SU-DHL-6 (cell line): ENCODE measurements at regions not wholly inside any gene's neighbourhood (a gene's known extent, or its start where the extent isn't known, plus 50 kb on each side); places are given as distances from the start of the nearest gene placed in this dataset.

Experiments
- H2AFZ ChIP-seq: fragments of 200-600 bp; sonication (generic); 2 replicates; pipeline ENCODE4 v1.6.1; 2014; ENCODE audit warnings: low read depth, mild to moderate bottlenecking, moderate library complexity, mixed read lengths, antibody characterized with exemption, low read length; ENCODE audit not compliant: severe bottlenecking
- H3F3A ChIP-seq: fragments of 200-600 bp; shearing (Covaris generic); 2 replicates; pipeline ENCODE4 v1.6.0; 2016; ENCODE audit warnings: antibody characterized with exemption, mild to moderate bottlenecking; ENCODE audit not compliant: insufficient read depth
- H3K27ac ChIP-seq: fragments of 200-600 bp; sonication (generic); 2 replicates; pipeline ENCODE4 v1.5.1; 2016; ENCODE audit warnings: low read depth, mild to moderate bottlenecking, low read length, moderate library complexity, mixed read lengths
- H3K27me3 ChIP-seq: fragments of 200-600 bp; sonication (generic), shearing (Covaris generic); 2 replicates; pipeline ENCODE4 v1.6.0; 2014; ENCODE audit warnings: mild to moderate bottlenecking, low read length
- H3K36me3 ChIP-seq: fragments of 200-600 bp; sonication (generic); 2 replicates; pipeline ENCODE4 v1.6.1; 2014; ENCODE audit warnings: mild to moderate bottlenecking, low read length, mixed read lengths
- H3K4me2 ChIP-seq: fragments of 300-600, 200-600 bp; shearing (Covaris generic), sonication (generic); 2 replicates; pipeline ENCODE4 v1.6.0; 2014; ENCODE audit warnings: low read length, low read depth, mild to moderate bottlenecking; ENCODE audit not compliant: poor library complexity, severe bottlenecking
- H3K4me3 ChIP-seq: fragments of 200-600 bp; sonication (generic); 2 replicates; pipeline ENCODE4 v1.5.1; 2014; ENCODE audit warnings: antibody characterized with exemption, low read length, mild to moderate bottlenecking, mixed read lengths; ENCODE audit not compliant: insufficient read depth, poor library complexity, severe bottlenecking
- H3K79me2 ChIP-seq: fragments of 200-600 bp; sonication (generic); 2 replicates; pipeline ENCODE4 v1.6.1; 2014; ENCODE audit warnings: mild to moderate bottlenecking, low read length, moderate library complexity; ENCODE audit not compliant: insufficient read depth
- H3K9ac ChIP-seq: fragments of 200-600 bp; sonication (generic); 2 replicates; pipeline ENCODE4 v1.7.0; 2014; ENCODE audit warnings: mild to moderate bottlenecking, low read length
- H3K9me2 ChIP-seq: fragments of 200-600 bp; sonication (generic); replicated peaks from 2 replicates; pipeline ENCODE4 v1.6.1; 2014; ENCODE audit warnings: low read length; ENCODE audit not compliant: insufficient read depth
- H3K9me3 ChIP-seq: fragments of 200-600 bp; sonication (generic); 2 replicates; pipeline ENCODE4 v1.6.1; 2014; ENCODE audit warnings: low read length, mixed read lengths; ENCODE audit not compliant: insufficient read depth
- H4K20me1 ChIP-seq: fragments of 200-600 bp; sonication (generic); 2 replicates; pipeline ENCODE4 v1.6.1; 2014; ENCODE audit warnings: low read depth, mild to moderate bottlenecking, antibody characterized with exemption, low read length, moderate library complexity, mixed read lengths
- EZH2phosphoT487 ChIP-seq: fragments of 200-600 bp; sonication (generic), shearing (Covaris generic); conservative IDR thresholded peaks from 2 replicates; pipeline ENCODE4 v1.6.1; 2018; ENCODE audit warnings: mild to moderate bottlenecking, antibody characterized with exemption, low read length, moderate library complexity, mixed read lengths
- TF ChIP-seq, protein P1 (sequence below): fragments of 200-600 bp; sonication (generic); IDR thresholded peaks from one replicate; pipeline ENCODE4 v1.5.1; 2017; ENCODE audit warnings: antibody characterized with exemption, mild to moderate bottlenecking, low read length, moderate library complexity; ENCODE audit not compliant: insufficient read depth, poor library complexity, severe bottlenecking

GRCh38 chrX:22648281-22648680, 351.5 kb upstream of the DDX53 start:
- TF ChIP-seq, protein P1, sequence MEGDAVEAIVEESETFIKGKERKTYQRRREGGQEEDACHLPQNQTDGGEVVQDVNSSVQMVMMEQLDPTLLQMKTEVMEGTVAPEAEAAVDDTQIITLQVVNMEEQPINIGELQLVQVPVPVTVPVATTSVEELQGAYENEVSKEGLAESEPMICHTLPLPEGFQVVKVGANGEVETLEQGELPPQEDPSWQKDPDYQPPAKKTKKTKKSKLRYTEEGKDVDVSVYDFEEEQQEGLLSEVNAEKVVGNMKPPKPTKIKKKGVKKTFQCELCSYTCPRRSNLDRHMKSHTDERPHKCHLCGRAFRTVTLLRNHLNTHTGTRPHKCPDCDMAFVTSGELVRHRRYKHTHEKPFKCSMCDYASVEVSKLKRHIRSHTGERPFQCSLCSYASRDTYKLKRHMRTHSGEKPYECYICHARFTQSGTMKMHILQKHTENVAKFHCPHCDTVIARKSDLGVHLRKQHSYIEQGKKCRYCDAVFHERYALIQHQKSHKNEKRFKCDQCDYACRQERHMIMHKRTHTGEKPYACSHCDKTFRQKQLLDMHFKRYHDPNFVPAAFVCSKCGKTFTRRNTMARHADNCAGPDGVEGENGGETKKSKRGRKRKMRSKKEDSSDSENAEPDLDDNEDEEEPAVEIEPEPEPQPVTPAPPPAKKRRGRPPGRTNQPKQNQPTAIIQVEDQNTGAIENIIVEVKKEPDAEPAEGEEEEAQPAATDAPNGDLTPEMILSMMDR, result no peak
- TF ChIP-seq EZH2phosphoT487, result no peak
- Histone ChIP-seq H3K4me3 (no peak overlapping the region), H3K4me2 (no peak overlapping the region), H3K79me2 (no peaks in the 10 kb centered on the region), H4K20me1 (no peaks in the 10 kb centered on the region), H3K27ac (no peak overlapping the region), H3K36me3 (no peaks in the 10 kb centered on the region), H3F3A (no peaks in the 10 kb centered on the region), H3K9me2 (no peaks in the 10 kb centered on the region), H3K9ac (no peak overlapping the region), H3K9me3 (no peaks in the 10 kb centered on the region), H3K27me3 (no peaks in the 10 kb centered on the region), H2AFZ (no peak overlapping the region)

DNA sequence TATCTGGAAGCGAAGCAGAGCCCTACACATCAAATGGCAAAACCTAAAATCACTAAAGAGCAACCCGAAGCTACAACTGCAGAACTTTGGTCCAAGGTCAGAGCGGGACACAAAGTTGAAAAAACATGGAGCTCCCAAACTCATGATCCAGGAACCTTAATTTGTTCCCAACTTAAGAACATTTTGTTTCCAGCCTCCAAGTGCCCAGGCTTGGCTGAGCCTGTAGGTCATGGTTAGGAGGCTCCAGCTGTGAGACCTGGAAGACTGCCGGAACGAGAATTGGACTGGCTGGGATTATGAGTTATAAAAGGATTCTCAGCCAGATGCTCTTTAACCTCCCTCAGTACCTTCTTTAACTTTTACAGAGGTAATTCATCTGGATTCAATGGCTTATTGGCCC, 349.1 kb upstream of the DDX53 start:
- H3F3A ChIP-seq, result no peaks in the 10 kb centered on the region
- H3K9ac ChIP-seq, result no peak overlapping the region
- no peaks in the 10 kb centered on the region for H3K79me2 ChIP-seq
- H2AFZ ChIP-seq, result no peak overlapping the region
- no peak overlapping the region for H3K27ac ChIP-seq
- H3K9me3 ChIP-seq, result no peaks in the 10 kb centered on the region
- H3K4me2 ChIP-seq, result no peak overlapping the region
- H4K20me1 ChIP-seq, result no peaks in the 10 kb centered on the region
- no peak overlapping the region for H3K4me3 ChIP-seq
- no peaks in the 10 kb centered on the region for H3K9me2 ChIP-seq
- TF ChIP-seq, protein P1, result no peak
- TF ChIP-seq EZH2phosphoT487, result no peak
- H3K36me3 ChIP-seq, result no peaks in the 10 kb centered on the region
- H3K27me3 ChIP-seq, result no peaks in the 10 kb centered on the region

- Histone ChIP-seq H3K9ac (no peak overlapping the region), H3K27ac (no peak overlapping the region), H2AFZ (no peak overlapping the region), H3K9me3 (no peaks in the 10 kb centered on the region), H3F3A (no peaks in the 10 kb centered on the region), H3K4me2 (no peak overlapping the region), H3K36me3 (no peaks in the 10 kb centered on the region), H4K20me1 (no peaks in the 10 kb centered on the region), H3K4me3 (no peak overlapping the region), H3K79me2 (no peaks in the 10 kb centered on the region), H3K27me3 (no peaks in the 10 kb centered on the region), H3K9me2 (no peaks in the 10 kb centered on the region)
- no peak for TF ChIP-seq EZH2phosphoT487
- TF ChIP-seq, protein P1, result no peak
Measured at GRCh38 chrX:22652596-22652995, 347.2 kb upstream of the DDX53 start.
